GM12864 (cell line): ENCODE measurements at regions not wholly inside any gene's neighbourhood (a gene's known extent, or its start where the extent isn't known, plus 50 kb on each side); places are given as distances from the start of the nearest gene placed in this dataset.

Source experiments
- DNase-seq: peaks from one replicate; pipeline ENCODE4 v3.0.0-alpha.2; 2011; ENCODE audit warnings: low read depth
- H3K4me3 ChIP-seq: 2 replicates; pipeline ENCODE4 v1.5.1; 2011; ENCODE audit warnings: mild to moderate bottlenecking, low read depth, low read length, control low read depth
- TF ChIP-seq, protein P1 (sequence below): IDR thresholded peaks from 2 replicates; pipeline ENCODE4 v1.5.1; 2011; ENCODE audit warnings: low read depth, mild to moderate bottlenecking, moderate library complexity, low read length, control low read depth, inconsistent platforms; ENCODE audit errors: missing control alignments

DNA sequence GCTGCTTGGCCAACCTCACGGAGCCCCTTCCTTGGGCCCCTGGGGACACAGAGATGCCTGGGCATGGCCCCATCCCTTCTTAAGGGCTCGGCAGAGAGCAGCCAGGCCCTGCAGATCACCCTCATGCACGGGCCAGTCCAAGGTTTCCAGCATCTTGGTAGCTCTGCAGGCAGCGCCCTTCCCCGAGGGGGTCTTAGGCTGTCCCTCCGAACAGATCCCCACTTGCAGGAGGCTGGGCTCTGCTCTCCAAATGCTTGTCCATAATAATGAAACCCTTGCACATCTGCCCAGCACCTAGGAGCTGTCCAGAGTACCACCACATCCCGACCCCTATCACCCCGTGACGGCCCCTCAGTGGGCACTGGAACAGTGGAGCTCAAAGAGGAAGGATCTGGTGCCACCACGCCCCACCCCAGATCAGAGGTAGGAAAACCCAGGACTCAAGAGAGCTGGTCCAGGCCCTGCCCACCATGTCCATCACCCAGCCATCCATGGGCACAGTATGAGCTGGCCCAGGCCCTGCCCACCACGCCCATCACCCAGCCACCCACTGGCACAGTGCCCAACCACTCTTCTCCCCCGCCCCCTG is 92.5 kb upstream of the PRR5 start:
- no peak overlapping the region for H3K4me3 ChIP-seq
- TF ChIP-seq, protein P1, sequence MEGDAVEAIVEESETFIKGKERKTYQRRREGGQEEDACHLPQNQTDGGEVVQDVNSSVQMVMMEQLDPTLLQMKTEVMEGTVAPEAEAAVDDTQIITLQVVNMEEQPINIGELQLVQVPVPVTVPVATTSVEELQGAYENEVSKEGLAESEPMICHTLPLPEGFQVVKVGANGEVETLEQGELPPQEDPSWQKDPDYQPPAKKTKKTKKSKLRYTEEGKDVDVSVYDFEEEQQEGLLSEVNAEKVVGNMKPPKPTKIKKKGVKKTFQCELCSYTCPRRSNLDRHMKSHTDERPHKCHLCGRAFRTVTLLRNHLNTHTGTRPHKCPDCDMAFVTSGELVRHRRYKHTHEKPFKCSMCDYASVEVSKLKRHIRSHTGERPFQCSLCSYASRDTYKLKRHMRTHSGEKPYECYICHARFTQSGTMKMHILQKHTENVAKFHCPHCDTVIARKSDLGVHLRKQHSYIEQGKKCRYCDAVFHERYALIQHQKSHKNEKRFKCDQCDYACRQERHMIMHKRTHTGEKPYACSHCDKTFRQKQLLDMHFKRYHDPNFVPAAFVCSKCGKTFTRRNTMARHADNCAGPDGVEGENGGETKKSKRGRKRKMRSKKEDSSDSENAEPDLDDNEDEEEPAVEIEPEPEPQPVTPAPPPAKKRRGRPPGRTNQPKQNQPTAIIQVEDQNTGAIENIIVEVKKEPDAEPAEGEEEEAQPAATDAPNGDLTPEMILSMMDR = no peak
- DNase-seq = no peak

DNA sequence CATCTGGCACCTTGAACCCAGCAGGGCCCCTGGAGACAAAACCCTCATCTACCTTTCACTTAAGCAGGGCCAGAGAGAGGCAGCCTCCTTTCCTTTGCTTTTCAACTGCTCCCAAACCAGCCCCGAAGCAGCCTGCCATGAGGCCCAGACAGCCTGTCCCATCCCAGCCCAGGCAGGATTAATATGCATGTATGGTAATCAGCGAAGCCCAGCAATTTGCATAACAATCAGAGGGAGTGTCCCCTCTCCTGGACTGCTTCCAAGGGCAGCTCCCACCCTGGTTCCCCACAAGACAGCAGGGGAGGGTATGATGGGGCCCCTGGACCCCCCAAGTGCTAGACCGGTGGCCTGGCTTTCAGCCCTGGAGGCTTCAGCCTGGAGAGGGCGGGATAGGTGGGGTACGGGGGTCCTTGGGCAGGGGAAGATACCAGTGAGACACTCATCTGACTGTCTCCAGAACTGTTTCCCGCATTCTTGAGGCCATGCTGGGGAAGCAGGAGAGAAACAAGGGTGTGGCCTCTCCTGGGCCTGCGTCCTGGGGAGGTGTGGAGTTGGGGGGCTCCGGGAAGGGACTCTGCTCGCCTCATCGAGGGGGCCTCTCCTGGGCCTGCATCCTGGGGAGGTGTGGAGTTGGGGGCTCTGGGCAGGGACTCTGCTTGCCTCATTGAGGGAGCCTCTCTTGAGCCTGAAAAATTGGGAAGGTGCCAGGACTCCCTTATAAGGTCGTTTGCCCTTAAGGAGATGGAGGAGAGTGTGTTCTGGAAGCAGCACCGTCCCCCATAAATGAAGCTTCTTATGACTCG is 93.2 kb upstream of the PRR5 start:
- no peak for DNase-seq

DNA sequence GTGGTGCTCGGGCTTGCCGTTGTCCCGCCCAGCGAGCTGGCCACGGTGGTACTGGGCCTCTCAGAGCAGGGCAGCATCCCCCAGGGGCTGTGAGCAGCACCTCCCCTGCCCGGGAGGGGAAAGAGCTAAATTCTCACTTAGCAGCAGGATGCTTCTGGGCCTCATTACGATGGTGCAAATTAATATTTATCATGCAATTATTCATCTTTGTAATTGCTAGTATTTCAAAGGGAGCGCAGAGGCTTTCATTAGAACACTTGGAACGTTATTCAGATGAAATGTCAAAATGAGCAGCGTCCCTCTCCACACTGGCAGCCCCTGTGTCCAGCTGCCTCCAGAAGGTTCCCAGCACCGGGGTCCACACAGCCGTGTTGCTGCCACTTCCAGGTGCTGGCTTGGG is 95.9 kb upstream of the PRR5 start:
- no peak for DNase-seq
- TF ChIP-seq, protein P1 = no peak
- H3K4me3 ChIP-seq = no peak overlapping the region

More for the DNA sequence above, 93.2 kb upstream of the PRR5 start:
- TF ChIP-seq, protein P1 = no peak
- H3K4me3 ChIP-seq = no peak overlapping the region

DNA sequence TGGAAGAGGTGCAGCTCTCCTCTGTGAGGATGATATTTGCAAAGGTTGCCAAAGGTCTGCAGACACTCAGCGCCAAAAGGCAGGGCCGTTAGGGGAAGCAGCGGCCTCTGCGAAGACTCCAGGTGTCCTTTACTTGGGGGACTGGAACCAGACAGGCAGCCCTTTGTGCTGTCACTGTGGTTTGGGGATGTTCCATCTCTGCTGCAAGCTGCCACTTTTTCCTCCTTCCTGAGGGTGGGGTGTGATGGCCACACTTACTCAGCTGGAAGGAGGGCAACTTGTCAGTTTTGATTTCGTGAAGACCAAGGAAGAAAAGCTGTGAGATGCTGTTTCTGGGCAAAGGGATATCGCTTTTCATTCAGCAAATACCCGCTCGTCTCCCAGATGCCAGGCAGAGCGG is 96.5 kb upstream of the PRR5 start:
- TF ChIP-seq, protein P1 = no peak
- no peak overlapping the region for H3K4me3 ChIP-seq
- DNase-seq = no peak

DNA sequence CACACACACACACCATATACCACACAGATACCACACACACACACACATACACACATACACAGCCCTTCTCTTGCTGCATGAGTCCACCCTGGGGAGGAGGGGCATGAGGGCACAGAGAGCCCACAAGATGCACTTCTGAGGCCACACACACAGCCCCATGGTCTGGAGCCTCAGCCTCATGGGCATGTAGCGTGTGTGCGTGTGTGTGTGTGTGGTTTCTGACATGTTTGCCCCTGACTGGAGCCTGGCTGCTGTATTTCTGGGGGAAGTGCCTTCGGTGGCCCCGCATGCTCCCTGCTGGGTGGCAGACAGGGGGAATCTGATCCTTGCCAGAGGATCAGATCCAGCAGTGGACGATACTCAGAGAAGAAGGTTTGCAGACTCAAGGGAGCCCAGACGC is 97.0 kb upstream of the PRR5 start:
- no peak overlapping the region for H3K4me3 ChIP-seq
- TF ChIP-seq, protein P1 = no peak
- DNase-seq = no peak

DNA sequence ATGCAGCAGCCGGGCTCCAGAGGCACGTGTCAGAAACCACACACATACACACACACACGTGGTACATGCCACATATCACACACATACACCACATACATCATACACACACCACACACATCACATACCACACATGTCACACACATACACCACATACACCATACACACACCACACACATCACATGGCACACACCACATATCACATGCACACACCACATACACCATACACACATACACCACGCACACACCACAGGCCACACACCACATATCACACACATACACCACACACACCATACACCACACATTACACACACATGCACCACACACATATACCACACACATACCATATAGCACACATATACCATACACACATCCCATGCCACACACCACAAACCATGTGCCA is 97.5 kb upstream of the PRR5 start:
- TF ChIP-seq, protein P1 = no peak
- no peak overlapping the region for H3K4me3 ChIP-seq
- DNase-seq = no peak
